ENCODE measurements at regions not wholly inside any gene's neighbourhood (a gene's known extent, or its start where the extent isn't known, plus 50 kb on each side); places are given as distances from the start of the nearest gene placed in this dataset.

GRCh38 chr6:125499535-125499934, 197.8 kb upstream of the HDDC2 start:
- DNase-seq = no peak

GRCh38 chr6:125503181-125503580, 201.4 kb upstream of the HDDC2 start:
- no peak for DNase-seq

- no peak for DNase-seq
Measured at GRCh38 chr6:125507987-125508655, 206.4 kb upstream of the HDDC2 start.

GRCh38 chr6:125508793-125509192, 207.0 kb upstream of the HDDC2 start:
- no peak for DNase-seq

GRCh38 chr6:125509477-125509876, 207.7 kb upstream of the HDDC2 start:
- no peak for DNase-seq

GRCh38 chr6:125510405-125510804, 208.6 kb upstream of the HDDC2 start:
- DNase-seq = no peak

- DNase-seq = no peak
Measured at GRCh38 chr6:125511809-125512396, 210.1 kb upstream of the HDDC2 start.

GRCh38 chr6:125512621-125513020, 210.9 kb upstream of the HDDC2 start:
- peak; percentile 22 for DNase-seq

- DNase-seq = no peak
Measured at GRCh38 chr6:125513978-125514377, 212.2 kb upstream of the HDDC2 start.

- no peak for DNase-seq
Measured at GRCh38 chr6:125516644-125517043, 214.9 kb upstream of the HDDC2 start.

- DNase-seq = no peak
Measured at GRCh38 chr6:125519367-125519766, 217.6 kb upstream of the HDDC2 start.

- DNase-seq = no peak
Measured at GRCh38 chr6:125524356-125524755, 222.6 kb upstream of the HDDC2 start.

- no peak for DNase-seq
Measured at GRCh38 chr6:125526007-125526720, 223.3 kb upstream of the HEY2 start.

- DNase-seq = peak; percentile 73
Measured at GRCh38 chr6:125528621-125529041, 220.8 kb upstream of the HEY2 start.

- no peak for DNase-seq
Measured at GRCh38 chr6:125529061-125529460, 220.4 kb upstream of the HEY2 start.

GRCh38 chr6:125533710-125534397, 215.6 kb upstream of the HEY2 start:
- DNase-seq = no peak

- DNase-seq = no peak
Measured at GRCh38 chr6:125534430-125535263, 214.8 kb upstream of the HEY2 start.

- no peak for DNase-seq
Measured at GRCh38 chr6:125537090-125537489, 212.3 kb upstream of the HEY2 start.

GRCh38 chr6:125539892-125540291, 209.5 kb upstream of the HEY2 start:
- no peak for DNase-seq

GRCh38 chr6:125544819-125545218, 204.6 kb upstream of the HEY2 start:
- no peak for DNase-seq

GRCh38 chr6:125546841-125547251, 202.6 kb upstream of the HEY2 start:
- peak; percentile 18 for DNase-seq

- DNase-seq = no peak
Measured at GRCh38 chr6:125547381-125547780, 202.1 kb upstream of the HEY2 start.
